ENCODE measurements at regions not wholly inside any gene's neighbourhood (a gene's known extent, or its start where the extent isn't known, plus 50 kb on each side); places are given as distances from the start of the nearest gene placed in this dataset.

DNA sequence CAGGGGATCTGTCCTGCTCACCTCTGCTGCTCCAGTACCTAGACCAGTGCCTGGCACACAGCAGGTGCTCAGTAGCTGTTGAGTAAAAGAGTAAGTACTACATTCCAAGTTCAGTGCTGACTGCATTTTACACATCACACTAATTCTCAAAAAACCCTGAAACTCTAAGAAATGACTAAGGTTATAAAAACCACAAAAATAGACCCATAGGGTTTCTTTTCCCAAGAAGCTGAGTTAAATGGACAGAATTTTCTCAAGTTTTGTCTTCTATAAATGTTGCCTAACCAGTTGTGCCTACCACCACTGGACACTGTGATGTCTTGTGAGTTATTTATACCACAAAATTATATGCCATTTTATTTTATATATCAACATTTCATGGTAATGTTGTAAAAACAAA lies 78.9 kb upstream of the RXFP1 start:
- Histone ChIP-seq H3K9ac (ENCODE audit: low read length) (no peak overlapping the region), H4K20me1 (ENCODE audit: insufficient read depth) (no peaks in the 10 kb centered on the region), H3K27ac (ENCODE audit: low read depth, low read length) (no peak overlapping the region), H3K9me3 (ENCODE audit: control insufficient read depth in 1 of 2, insufficient read depth in 1 of 2, low read depth in 1 of 2, low read length in 2 of 2) (no peaks in the 10 kb centered on the region), H3K79me2 (ENCODE audit: insufficient read depth, low read length) (no peaks in the 10 kb centered on the region), H2AFZ (ENCODE audit: low read depth, low read length, poor library complexity, severe bottlenecking) (no peak overlapping the region), H3K4me2 (ENCODE audit: low read length) (no peak overlapping the region), H3K36me3 (ENCODE audit: control insufficient read depth in 1 of 2, insufficient read depth in 2 of 2, low read length in 2 of 2) (no peaks in the 10 kb centered on the region), H3K27me3 (ENCODE audit: insufficient read depth, low read length) (no peaks in the 10 kb centered on the region), H3K4me1 (ENCODE audit: control insufficient read depth in 1 of 2, insufficient read depth in 2 of 2, low read length in 2 of 2) (no peaks in the 10 kb centered on the region), H3K9me2 (ENCODE audit: insufficient read depth) (no peaks in the 10 kb centered on the region), H3K4me3 (replicated peaks in 1 of 2; ENCODE audit: low read depth in 1 of 2, low read length in 2 of 2) (no peak overlapping the region)
- TF ChIP-seq, protein P1, sequence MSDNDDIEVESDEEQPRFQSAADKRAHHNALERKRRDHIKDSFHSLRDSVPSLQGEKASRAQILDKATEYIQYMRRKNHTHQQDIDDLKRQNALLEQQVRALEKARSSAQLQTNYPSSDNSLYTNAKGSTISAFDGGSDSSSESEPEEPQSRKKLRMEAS (IDR thresholded peaks at IDR 0.05), result no peak
- TF ChIP-seq SRF (IDR thresholded peaks at IDR 0.05; ENCODE audit: low read depth) (no peak), TCF7L2 (IDR thresholded peaks at IDR 0.05; ENCODE audit: borderline replicate concordance, extremely low read depth, insufficient read depth, insufficient read length) (no peak), ZFX (IDR thresholded peaks at IDR 0.05) (no peak), EGR1 (IDR thresholded peaks at IDR 0.05; ENCODE audit: low read depth) (no peak), RAD21 (IDR thresholded peaks at IDR 0.05; ENCODE audit: low read depth) (no peak), SIN3A (IDR thresholded peaks at IDR 0.05; ENCODE audit: low read depth) (no peak), EZH2 (IDR thresholded peaks at IDR 0.05) (no peak)
- TF ChIP-seq, protein P2, sequence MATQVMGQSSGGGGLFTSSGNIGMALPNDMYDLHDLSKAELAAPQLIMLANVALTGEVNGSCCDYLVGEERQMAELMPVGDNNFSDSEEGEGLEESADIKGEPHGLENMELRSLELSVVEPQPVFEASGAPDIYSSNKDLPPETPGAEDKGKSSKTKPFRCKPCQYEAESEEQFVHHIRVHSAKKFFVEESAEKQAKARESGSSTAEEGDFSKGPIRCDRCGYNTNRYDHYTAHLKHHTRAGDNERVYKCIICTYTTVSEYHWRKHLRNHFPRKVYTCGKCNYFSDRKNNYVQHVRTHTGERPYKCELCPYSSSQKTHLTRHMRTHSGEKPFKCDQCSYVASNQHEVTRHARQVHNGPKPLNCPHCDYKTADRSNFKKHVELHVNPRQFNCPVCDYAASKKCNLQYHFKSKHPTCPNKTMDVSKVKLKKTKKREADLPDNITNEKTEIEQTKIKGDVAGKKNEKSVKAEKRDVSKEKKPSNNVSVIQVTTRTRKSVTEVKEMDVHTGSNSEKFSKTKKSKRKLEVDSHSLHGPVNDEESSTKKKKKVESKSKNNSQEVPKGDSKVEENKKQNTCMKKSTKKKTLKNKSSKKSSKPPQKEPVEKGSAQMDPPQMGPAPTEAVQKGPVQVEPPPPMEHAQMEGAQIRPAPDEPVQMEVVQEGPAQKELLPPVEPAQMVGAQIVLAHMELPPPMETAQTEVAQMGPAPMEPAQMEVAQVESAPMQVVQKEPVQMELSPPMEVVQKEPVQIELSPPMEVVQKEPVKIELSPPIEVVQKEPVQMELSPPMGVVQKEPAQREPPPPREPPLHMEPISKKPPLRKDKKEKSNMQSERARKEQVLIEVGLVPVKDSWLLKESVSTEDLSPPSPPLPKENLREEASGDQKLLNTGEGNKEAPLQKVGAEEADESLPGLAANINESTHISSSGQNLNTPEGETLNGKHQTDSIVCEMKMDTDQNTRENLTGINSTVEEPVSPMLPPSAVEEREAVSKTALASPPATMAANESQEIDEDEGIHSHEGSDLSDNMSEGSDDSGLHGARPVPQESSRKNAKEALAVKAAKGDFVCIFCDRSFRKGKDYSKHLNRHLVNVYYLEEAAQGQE (IDR thresholded peaks at IDR 0.05; ENCODE audit: low read depth), result no peak
- ChIA-PET POLR2A (no interaction called here), CTCF (no interaction called here), RAD21 (ENCODE audit: low non-redundant PET in 1 of 2, low total read pairs in 2 of 2, uncharacterized antibody in 2 of 2, unreplicated experiment in 2 of 2) (no interaction called here)
- intact Hi-C loops (cut with micrococcal nuclease), result no loop called here
- ATAC-seq (no peak), DNase-seq (ENCODE audit: low read depth, low spot score) (no peak)
- BruUV-seq (replicated peaks), result no TSS peak
